ENCODE measurements at regions not wholly inside any gene's neighbourhood (a gene's known extent, or its start where the extent isn't known, plus 50 kb on each side); places are given as distances from the start of the nearest gene placed in this dataset.
"Not testable (repeated sequence)": the region's sequence is repeated elsewhere in the genome, so short reads cannot be mapped to it uniquely, and the experiment has no call there.

GRCh38 chr9:38185647-38186403 is 116.8 kb upstream of the SHB start:
- DNase-seq (ENCODE audit: low spot score), result no peak

GRCh38 chr9:38183994-38184568 is 115.1 kb upstream of the SHB start:
- DNase-seq (ENCODE audit: low spot score), result no peak

GRCh38 chr9:38182321-38182720 is 113.3 kb upstream of the SHB start:
- no peak for DNase-seq (ENCODE audit: low spot score)

GRCh38 chr9:38181866-38182265 is 112.8 kb upstream of the SHB start:
- DNase-seq (ENCODE audit: low spot score), result no peak

- no peak for DNase-seq (ENCODE audit: low spot score)
These were observed 112.2 kb upstream of the SHB start for GRCh38 chr9:38181232-38181631.

- no peak for DNase-seq (ENCODE audit: low spot score)
These were observed 111.6 kb upstream of the SHB start for GRCh38 chr9:38180656-38181055.

- no peak for DNase-seq (ENCODE audit: low spot score)
These were observed 110.9 kb upstream of the SHB start for GRCh38 chr9:38179965-38180364.

GRCh38 chr9:38178237-38178636 is 109.2 kb upstream of the SHB start:
- DNase-seq (ENCODE audit: low spot score), result no peak

GRCh38 chr9:38177680-38178079 is 108.7 kb upstream of the SHB start:
- no peak for DNase-seq (ENCODE audit: low spot score)

GRCh38 chr9:38176251-38176650 is 107.2 kb upstream of the SHB start:
- no peak for DNase-seq (ENCODE audit: low spot score)

- no peak for DNase-seq (ENCODE audit: low spot score)
These were observed 106.4 kb upstream of the SHB start for GRCh38 chr9:38175423-38175822.

- no peak for DNase-seq (ENCODE audit: low spot score)
These were observed 103.6 kb upstream of the SHB start for GRCh38 chr9:38172586-38172985.

- DNase-seq (ENCODE audit: low spot score), result no peak
These were observed 102.9 kb upstream of the SHB start for GRCh38 chr9:38171926-38172325.

GRCh38 chr9:38171538-38171884 is 102.5 kb upstream of the SHB start:
- no peak for DNase-seq (ENCODE audit: low spot score)

GRCh38 chr9:38170763-38171537 is 101.9 kb upstream of the SHB start:
- DNase-seq (ENCODE audit: low spot score), result not testable (repeated sequence)

GRCh38 chr9:38170155-38170554 is 101.1 kb upstream of the SHB start:
- not testable (repeated sequence) for DNase-seq (ENCODE audit: low spot score)

- DNase-seq (ENCODE audit: low spot score), result no peak
These were observed 97.5 kb upstream of the SHB start for GRCh38 chr9:38166501-38166900.

- no peak for DNase-seq (ENCODE audit: low spot score)
These were observed 95.7 kb upstream of the SHB start for GRCh38 chr9:38164659-38165221.

- DNase-seq (ENCODE audit: low spot score), result no peak
These were observed 94.5 kb upstream of the SHB start for GRCh38 chr9:38163518-38163917.

GRCh38 chr9:38162332-38163211 is 93.5 kb upstream of the SHB start:
- DNase-seq (ENCODE audit: low spot score), result no peak

- DNase-seq (ENCODE audit: low spot score), result peak; percentile 67
These were observed 91.7 kb upstream of the SHB start for GRCh38 chr9:38160613-38161215.

GRCh38 chr9:38159599-38159998 is 90.6 kb upstream of the SHB start:
- DNase-seq (ENCODE audit: low spot score), result no peak

All from AG08395 (cell line).